SK-N-MC (cell line): ENCODE measurements at regions not wholly inside any gene's neighbourhood (a gene's known extent, or its start where the extent isn't known, plus 50 kb on each side); places are given as distances from the start of the nearest gene placed in this dataset.

Source experiments
- EZH2 ChIP-seq: fragments of 200-600 bp; sonication (generic); IDR thresholded peaks from one replicate; pipeline ENCODE4 v1.6.1; 2017; ENCODE audit warnings: antibody characterized with exemption
- POLR2AphosphoS5 ChIP-seq: IDR thresholded peaks from 2 replicates; pipeline ENCODE4 v1.6.1; 2012; ENCODE audit warnings: mild to moderate bottlenecking, low read depth, low read length, borderline replicate concordance

- TF ChIP-seq POLR2AphosphoS5 (no peak), EZH2 (no peak)
These were observed 829.5 kb upstream of the MDGA2 start for GRCh38 chr14:48504921-48505320.
